ENCODE measurements at regions not wholly inside any gene's neighbourhood (a gene's known extent, or its start where the extent isn't known, plus 50 kb on each side); places are given as distances from the start of the nearest gene placed in this dataset.

GRCh38 chr5:109252731-109253130 is 157.0 kb downstream of the PJA2 start:
- POLR2A ChIA-PET, result no interaction called here

DNA sequence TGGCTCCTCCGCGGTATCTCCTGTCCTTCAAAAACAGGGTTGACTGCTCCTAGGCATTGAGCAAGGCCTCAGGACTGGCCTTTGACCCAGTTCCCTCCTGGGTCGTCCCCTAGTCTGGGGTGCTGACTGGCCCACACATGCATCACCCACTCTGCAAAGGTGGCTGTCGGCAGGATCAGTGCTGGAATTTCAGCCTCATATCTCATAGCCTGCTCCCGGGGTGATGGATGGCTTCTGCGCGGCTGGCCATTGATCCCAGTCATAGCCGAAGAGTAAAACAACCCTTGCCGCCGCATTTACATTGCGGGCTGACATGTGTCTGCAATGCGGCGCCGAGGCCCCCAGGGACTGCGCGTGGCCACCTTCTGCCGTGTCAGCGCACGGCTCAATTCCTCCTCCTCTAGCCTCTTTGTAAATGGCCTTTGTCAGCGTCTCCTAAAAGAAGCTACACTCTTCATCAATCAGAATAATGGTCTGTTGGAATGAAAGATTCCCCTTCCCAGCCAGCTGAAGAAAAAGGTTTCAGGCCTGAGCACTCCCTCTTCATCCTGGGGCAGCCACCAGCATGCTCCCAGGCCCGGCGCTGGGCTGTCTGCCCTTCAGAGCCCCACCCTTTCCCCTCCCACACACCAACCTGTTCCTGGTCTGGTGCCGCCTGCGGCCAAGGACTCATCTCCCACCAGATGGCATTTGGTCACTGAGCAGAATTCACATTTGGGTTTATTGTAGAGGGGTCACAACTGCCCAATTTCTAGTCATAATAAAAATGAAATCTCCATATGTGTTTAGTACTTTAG is 159.0 kb downstream of the PJA2 start:
- no peaks in the 10 kb centered on the region for H3K4me1 ChIP-seq (ENCODE audit: control insufficient read depth, insufficient read depth, low read length)
- POLR2A ChIA-PET, result no interaction called here
- no peak overlapping the region for H3K4me3 ChIP-seq (ENCODE audit: low read depth, low read length)
- H3K27ac ChIP-seq (ENCODE audit: extremely low read depth, low read depth, low read length), result no peak overlapping the region
- no peaks in the 10 kb centered on the region for H3K9me3 ChIP-seq (ENCODE audit: control insufficient read depth, insufficient read depth, low read depth, low read length)
- H3K36me3 ChIP-seq (ENCODE audit: control insufficient read depth in 2 of 2, insufficient read depth in 1 of 2, low read length in 2 of 2), result no peaks in the 10 kb centered on the region
- CTCF ChIA-PET, result interaction anchor here (0.6 kb wide), 1 partner anchor 147 kb away, joined by 3 read pairs; no protein-coding TSS in a partner anchor
- no peak for TF ChIP-seq MYNN (tag by site-specific recombination; IDR thresholded peaks at IDR 0.05; ENCODE audit: borderline replicate concordance)
- no peak for TF ChIP-seq MZF1 (tag by site-specific recombination; IDR thresholded peaks at IDR 0.05; ENCODE audit: borderline replicate concordance)
- TF ChIP-seq ZNF184 (tag by site-specific recombination; IDR thresholded peaks at IDR 0.05), result no peak
- TF ChIP-seq ZEB2 (tag by site-specific recombination; IDR thresholded peaks at IDR 0.05), result no peak
- no peak for TF ChIP-seq ZNF391 (tag by site-specific recombination; IDR thresholded peaks at IDR 0.05; ENCODE audit: borderline replicate concordance, low read depth)
- TF ChIP-seq ZNF629 (tag by site-specific recombination; IDR thresholded peaks at IDR 0.05), result no peak
- TF ChIP-seq ZNF274 (IDR thresholded peaks at IDR 0.05; ENCODE audit: low read length), result no peak
- no peak for TF ChIP-seq ZNF274 (tag by site-specific recombination; IDR thresholded peaks at IDR 0.05; ENCODE audit: borderline replicate concordance)
- no peak for TF ChIP-seq ZNF157 (tag by site-specific recombination; IDR thresholded peaks at IDR 0.05)
- TF ChIP-seq ZNF518A (tag by site-specific recombination; conservative IDR thresholded peaks at IDR 0.05; ENCODE audit: low read depth), result no peak
- TF ChIP-seq ZNF747 (tag by site-specific recombination; IDR thresholded peaks at IDR 0.05), result no peak
- no peak for TF ChIP-seq KLF1 (tag by site-specific recombination; IDR thresholded peaks at IDR 0.05)
- no peak for TF ChIP-seq OSR2 (tag by site-specific recombination; IDR thresholded peaks at IDR 0.05)
- TF ChIP-seq ZBTB17 (tag by site-specific recombination; IDR thresholded peaks at IDR 0.05), result no peak
- TF ChIP-seq PRDM6 (tag by site-specific recombination; IDR thresholded peaks at IDR 0.05), result no peak
- TF ChIP-seq HOXD13 (CRISPR knock-in tag; IDR thresholded peaks at IDR 0.05; ENCODE audit: borderline replicate concordance), result no peak

More at GRCh38 chr5:109252731-109253130, 157.0 kb downstream of the PJA2 start:
- no peak for TF ChIP-seq ZNF544 (tag by site-specific recombination; IDR thresholded peaks at IDR 0.05)
- TF ChIP-seq, protein P1, sequence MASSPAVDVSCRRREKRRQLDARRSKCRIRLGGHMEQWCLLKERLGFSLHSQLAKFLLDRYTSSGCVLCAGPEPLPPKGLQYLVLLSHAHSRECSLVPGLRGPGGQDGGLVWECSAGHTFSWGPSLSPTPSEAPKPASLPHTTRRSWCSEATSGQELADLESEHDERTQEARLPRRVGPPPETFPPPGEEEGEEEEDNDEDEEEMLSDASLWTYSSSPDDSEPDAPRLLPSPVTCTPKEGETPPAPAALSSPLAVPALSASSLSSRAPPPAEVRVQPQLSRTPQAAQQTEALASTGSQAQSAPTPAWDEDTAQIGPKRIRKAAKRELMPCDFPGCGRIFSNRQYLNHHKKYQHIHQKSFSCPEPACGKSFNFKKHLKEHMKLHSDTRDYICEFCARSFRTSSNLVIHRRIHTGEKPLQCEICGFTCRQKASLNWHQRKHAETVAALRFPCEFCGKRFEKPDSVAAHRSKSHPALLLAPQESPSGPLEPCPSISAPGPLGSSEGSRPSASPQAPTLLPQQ (tag by site-specific recombination; IDR thresholded peaks at IDR 0.05), result no peak
- TF ChIP-seq GLIS1 (tag by site-specific recombination; IDR thresholded peaks at IDR 0.05), result no peak
- no peak for TF ChIP-seq ZNF112 (tag by site-specific recombination; IDR thresholded peaks at IDR 0.05)
- TF ChIP-seq, protein P2, sequence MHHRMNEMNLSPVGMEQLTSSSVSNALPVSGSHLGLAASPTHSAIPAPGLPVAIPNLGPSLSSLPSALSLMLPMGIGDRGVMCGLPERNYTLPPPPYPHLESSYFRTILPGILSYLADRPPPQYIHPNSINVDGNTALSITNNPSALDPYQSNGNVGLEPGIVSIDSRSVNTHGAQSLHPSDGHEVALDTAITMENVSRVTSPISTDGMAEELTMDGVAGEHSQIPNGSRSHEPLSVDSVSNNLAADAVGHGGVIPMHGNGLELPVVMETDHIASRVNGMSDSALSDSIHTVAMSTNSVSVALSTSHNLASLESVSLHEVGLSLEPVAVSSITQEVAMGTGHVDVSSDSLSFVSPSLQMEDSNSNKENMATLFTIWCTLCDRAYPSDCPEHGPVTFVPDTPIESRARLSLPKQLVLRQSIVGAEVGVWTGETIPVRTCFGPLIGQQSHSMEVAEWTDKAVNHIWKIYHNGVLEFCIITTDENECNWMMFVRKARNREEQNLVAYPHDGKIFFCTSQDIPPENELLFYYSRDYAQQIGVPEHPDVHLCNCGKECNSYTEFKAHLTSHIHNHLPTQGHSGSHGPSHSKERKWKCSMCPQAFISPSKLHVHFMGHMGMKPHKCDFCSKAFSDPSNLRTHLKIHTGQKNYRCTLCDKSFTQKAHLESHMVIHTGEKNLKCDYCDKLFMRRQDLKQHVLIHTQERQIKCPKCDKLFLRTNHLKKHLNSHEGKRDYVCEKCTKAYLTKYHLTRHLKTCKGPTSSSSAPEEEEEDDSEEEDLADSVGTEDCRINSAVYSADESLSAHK (tag by site-specific recombination; IDR thresholded peaks at IDR 0.05), result no peak
- TF ChIP-seq ZNF394 (tag by site-specific recombination; IDR thresholded peaks at IDR 0.05; ENCODE audit: borderline replicate concordance), result no peak
- TF ChIP-seq OSR2 (tag by site-specific recombination; IDR thresholded peaks at IDR 0.05), result no peak
- TF ChIP-seq, protein P3, sequence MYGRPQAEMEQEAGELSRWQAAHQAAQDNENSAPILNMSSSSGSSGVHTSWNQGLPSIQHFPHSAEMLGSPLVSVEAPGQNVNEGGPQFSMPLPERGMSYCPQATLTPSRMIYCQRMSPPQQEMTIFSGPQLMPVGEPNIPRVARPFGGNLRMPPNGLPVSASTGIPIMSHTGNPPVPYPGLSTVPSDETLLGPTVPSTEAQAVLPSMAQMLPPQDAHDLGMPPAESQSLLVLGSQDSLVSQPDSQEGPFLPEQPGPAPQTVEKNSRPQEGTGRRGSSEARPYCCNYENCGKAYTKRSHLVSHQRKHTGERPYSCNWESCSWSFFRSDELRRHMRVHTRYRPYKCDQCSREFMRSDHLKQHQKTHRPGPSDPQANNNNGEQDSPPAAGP (tag by site-specific recombination; IDR thresholded peaks at IDR 0.05), result no peak
- no peak for TF ChIP-seq ZNF621 (tag by site-specific recombination; IDR thresholded peaks at IDR 0.05)
- no peak for TF ChIP-seq ZBTB17 (tag by site-specific recombination; IDR thresholded peaks at IDR 0.05)
- Histone ChIP-seq H3K9me3 (ENCODE audit: control insufficient read depth, insufficient read depth, low read depth, low read length) (no peaks in the 10 kb centered on the region), H3K27ac (ENCODE audit: extremely low read depth, low read depth, low read length) (no peak overlapping the region), H3K4me1 (ENCODE audit: control insufficient read depth, insufficient read depth, low read length) (no peaks in the 10 kb centered on the region), H3K4me3 (ENCODE audit: low read depth, low read length) (no peak overlapping the region), H3K36me3 (ENCODE audit: control insufficient read depth in 2 of 2, insufficient read depth in 1 of 2, low read length in 2 of 2) (no peaks in the 10 kb centered on the region)
- CTCF ChIA-PET, result no interaction called here

Data from HEK293 (cell line).